GM21515 (cell line): ENCODE measurements at regions not wholly inside any gene's neighbourhood (a gene's known extent, or its start where the extent isn't known, plus 50 kb on each side); places are given as distances from the start of the nearest gene placed in this dataset.
A peak's percentile ranks its signal among the peaks of the same experiment; 100 is the strongest.

ENCODE experiments used
- ATAC-seq: cut with Tn5 transposase; IDR thresholded peaks from one replicate; pipeline ENCODE4 v1.9.1; 2021; ENCODE audit not compliant: unreplicated experiment

DNA sequence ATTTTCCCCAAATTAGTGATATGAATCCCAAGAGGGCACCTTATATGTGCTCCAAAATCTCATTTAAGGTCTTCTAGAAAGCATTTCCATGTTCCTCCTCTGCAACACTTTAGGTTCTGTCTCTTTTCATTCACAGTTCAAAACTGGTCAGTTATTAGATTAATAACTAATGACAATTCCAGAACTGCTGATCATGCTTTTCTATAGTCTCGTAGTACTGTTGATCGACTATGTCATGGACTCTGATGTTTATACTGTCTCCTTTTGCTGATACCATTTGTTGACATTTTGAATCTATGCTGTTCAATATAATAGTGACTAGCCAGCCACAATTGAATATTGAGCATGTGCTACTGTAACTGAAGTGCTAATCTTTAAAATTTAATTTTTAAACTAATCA lies 728.3 kb downstream of the LRFN5 start:
- ATAC-seq = no peak

DNA sequence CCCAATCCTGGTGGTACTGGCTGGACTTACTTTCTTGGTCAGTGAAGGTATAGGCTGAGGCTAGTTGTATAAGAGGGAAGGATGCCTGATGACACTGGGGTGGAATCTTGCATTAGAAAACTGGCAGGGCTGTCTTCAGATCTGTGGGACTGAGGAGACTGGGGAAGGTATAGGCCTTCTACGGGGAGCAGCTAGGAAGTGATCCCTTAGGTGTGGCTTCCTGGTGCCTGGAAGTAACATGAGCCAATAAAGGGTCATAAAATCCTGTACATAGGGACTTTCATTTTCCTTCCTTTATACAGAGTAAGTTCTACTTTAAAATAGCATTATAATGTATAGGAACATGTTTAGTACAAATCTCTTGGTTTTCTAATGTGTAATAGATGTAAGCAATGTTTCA lies 716.8 kb downstream of the LRFN5 start:
- ATAC-seq = no peak

DNA sequence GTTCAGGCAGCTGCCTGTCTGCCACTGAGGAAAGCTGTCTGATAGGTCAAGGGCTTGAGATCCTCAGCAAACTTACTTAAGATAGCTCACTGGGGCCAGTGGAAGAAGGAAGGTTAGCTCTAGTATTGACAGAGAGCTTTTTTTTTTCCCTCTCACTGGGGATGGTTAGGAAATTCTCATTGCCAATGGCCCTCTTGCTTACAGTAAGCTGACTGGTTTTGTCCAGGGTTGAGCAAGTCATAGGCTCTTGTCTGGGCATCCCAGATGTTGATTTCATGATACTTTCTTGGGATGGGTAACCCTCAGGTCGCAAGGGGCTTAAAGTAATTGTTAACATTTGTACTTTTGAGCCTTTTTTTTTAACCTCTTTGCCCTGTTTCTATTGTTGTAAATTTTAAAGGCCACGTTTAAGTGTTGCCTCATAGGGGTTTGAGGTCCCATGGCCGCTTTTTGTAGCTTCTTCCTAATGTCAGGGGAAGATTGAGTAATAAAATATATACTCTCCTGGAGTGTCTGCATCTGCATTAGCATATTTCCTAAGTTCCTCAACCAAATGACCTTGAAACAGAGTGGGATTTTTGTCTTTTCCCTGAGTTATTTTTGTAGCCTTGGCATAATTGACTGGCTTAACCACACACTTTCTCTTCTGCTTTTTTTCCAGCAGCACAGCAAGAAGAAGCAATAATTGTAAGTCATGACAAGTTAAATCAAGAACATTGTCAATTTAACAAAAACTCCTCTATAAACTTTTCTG lies 716.0 kb downstream of the LRFN5 start:
- ATAC-seq = no peak

DNA sequence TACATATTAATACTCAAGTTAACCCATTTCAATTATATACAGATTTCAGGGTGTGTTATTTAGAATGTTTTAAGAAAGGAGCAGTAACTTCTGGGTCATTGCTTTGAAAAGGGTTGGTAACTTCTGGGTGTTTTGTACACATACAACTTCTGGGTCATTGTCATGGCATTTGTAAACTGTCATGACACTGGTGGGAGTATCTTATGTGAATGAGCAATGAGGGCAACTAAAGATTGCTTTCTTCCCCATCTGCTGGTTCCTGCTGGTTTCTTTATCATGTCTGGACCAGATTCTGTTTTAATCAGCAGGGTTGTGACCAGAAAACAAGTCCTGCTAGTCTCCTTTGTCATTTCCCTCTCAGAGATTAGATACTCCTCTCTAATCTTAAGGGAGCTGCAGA lies 713.3 kb downstream of the LRFN5 start:
- ATAC-seq = no peak

DNA sequence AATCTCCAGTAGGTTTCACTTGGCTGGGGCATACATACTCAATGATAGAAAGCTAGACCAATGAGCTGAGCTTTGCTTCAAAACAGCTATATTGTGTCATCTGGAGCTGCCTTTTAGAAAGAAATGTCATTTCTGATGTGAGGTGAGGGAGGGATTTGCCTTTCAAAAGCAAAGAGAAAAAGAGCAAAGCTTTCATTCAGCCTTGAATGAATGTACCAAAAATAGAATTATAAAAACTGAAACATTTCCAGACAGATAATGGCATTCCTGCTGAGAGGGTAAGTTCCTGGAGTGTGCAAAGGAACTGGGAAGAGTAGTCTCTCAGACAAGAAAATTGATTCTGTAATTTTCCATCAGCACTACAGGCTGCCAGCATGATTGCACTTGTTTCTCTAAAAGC lies 710.0 kb downstream of the LRFN5 start:
- ATAC-seq = no peak

DNA sequence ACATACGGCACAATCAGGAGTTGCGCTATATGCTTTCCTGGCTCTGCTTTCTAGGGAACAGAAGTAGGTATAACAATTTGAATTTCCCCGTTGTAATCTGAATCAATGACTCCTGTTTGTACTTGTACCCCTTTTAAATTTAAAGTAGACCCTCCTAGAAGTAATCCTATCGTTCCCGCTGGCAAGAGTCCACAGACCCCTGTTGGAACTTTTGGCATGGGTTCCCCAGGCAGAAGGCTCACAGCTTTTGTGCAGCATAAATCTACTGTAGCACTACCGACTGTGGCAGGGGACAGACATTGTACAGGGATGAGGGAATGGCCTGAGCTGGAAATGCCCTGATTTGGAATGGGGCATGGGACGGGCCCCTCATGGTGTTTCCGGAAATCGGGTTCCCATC lies 705.2 kb downstream of the LRFN5 start:
- ATAC-seq = no peak

DNA sequence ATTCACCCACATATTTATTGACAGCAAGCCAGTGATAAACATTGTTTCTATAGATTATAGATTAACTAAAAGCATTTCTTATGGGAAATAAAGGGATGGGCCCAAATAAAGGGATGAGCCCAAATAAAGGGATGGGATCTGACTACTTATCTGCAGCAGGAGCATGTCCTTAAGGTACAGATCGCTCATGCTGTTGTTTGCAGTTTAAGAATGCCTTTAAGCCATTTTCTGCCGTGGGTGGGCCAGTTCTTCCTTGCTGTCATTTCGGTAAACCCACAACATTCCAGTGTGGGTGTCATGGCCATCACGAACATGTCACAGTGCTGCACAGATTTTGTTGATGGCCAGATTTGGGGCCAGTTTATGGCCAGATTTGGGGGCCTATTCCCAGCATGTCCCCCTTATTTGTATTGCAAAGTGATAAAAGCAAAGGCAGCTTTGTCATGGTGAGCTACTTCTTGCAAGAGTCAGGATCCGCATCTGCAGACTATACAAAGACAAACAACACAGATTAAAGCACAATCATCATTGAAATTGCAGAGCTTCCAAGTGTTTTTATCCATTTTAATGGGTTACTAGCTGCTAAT lies 700.7 kb downstream of the LRFN5 start:
- no peak for ATAC-seq

DNA sequence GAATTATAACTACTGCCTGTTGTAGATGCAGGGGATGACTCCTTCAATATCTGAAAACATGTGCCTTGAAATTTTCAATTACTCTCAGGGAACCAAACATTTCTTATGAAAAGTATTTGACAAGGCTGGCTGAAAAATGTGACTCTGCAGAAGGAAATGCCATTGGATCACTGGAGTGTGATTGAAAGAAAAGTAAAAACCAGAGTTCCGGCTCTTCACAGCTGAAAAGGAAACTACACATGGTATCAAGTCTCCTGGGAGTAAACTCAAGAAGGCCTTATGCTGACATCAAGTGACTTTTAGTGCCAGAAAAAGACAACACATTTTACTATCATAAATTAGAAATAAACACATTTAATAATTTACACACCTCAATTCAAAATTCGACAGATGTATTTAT lies 693.0 kb downstream of the LRFN5 start:
- peak; percentile 97 for ATAC-seq

DNA sequence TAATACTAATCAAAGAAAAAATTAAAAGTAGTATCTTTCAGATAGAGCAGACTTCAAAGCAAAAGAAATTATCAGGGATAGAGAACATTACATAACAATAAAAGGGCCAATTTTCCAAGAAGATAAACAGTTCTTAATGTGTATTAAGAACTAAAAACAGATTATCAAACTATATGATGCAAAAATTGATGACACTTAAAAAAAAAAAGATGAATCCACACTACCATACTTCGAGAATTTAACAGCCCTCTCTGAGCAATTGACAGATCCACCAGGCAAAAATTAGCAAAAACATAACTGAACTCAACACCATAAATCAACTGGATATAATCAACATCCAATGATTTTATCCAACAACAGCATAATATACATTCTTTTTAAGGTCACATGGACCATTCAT lies 686.5 kb downstream of the LRFN5 start:
- ATAC-seq = no peak

DNA sequence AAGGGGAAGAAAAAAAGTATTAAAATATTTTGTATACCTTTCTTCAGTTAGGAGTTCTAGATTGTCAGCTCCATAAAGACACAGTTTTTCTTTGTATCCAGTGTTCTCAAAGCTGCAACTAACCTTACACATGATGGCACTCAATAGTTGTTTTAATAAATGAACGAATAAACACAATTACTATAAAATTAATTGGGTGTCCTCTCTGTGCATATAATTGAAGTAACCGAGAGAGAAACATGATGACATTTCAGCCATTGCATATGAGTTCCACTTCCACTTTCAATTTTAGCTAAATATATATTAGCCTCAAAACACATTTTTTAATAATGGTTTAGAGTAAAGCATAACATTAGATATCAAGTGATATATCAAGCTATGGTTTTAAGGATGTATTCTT lies 671.2 kb downstream of the LRFN5 start:
- peak; percentile 72 for ATAC-seq

DNA sequence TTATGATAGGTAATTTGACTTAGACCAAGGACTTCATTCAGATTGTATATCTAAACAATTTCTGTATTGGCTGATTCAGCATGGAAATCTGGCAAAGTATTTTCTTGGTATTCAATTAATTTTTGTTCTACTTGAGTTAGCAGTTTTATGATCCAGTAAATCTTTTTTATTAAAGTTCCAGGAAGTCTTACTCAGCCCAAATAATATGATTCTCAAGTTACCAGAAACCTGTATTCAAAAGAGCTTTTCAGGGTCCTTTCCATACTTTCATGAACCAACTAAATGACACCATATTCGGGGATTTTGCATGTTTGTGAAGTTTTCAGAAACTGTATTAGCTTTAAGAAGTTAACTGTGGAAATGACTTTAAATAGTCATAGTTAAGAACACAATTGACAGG lies 662.6 kb downstream of the LRFN5 start:
- no peak for ATAC-seq

DNA sequence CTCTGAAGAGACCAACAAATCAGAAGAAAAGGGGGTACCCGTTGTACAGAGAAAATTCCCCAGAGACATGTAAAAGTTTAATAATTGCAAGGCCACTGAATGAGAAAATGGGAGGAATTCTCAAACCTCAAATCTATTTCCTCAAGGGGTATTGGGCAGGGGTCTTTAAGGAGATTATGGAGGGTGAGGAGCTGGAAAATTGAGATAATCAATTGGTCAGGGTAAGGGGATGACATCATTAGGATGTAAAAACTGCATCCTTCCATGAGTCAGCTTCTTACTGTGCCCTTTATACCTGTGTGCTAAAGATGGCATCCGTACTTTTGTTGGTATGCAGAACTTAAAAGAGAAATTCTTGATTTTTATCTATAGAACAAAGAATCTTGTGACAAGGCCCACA lies 641.5 kb downstream of the LRFN5 start:
- ATAC-seq = no peak

DNA sequence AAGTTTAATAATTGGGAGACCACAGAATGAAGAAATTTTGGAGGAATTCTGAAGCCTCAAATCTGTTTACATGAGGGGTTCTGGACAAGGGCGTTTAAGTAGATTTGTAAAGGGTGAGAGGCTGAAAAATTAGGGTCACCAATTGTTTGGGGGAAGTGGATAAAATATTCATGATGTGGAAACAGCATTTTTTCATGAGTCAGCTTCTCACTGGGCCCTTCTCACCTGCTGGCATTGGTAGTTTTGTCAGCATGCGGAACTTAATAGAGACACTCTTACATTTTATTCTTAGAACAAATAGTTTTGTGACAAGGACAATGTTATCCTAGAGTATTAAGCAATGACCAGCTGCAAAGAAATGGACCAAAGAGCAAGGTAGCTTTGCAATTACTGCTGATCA lies 634.4 kb downstream of the LRFN5 start:
- ATAC-seq = no peak

DNA sequence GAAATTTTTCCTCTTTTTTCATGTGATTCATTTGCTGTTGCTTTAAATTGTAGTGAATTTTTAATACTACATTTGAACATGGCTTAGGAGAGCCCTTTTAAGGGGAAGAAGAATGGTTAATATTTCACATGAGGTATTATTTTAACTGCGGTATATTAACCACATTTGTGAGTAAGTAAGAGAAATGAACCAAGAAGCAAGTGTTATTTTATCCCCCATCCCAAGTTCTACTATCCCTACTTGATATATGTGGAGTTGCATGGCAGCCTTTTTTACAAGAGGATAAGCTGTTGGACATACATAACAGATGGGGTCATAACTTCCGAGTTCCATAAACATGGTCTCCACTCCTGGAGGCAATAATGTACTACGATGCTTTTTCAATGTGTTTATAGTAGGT lies 623.3 kb downstream of the LRFN5 start:
- no peak for ATAC-seq

DNA sequence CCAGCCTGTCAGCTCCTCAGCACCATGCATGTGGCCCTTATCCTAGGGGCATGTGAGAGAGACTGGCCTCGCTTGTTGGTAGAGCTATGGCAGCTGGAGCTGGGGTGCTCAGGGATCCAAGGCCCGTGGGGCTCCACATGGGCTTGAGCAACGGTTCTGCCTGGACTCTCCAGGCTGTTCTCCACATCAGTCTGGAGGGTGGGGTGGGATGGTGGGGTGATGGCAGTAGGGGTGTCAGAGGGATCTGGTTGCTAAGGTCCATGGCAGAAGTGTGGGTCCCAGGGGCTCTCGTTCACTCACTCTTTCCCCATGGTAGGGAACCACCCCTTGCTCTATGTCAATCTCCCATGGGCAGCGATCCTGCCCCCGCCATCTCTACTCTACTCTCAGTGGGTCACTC lies 622.6 kb downstream of the LRFN5 start:
- no peak for ATAC-seq

DNA sequence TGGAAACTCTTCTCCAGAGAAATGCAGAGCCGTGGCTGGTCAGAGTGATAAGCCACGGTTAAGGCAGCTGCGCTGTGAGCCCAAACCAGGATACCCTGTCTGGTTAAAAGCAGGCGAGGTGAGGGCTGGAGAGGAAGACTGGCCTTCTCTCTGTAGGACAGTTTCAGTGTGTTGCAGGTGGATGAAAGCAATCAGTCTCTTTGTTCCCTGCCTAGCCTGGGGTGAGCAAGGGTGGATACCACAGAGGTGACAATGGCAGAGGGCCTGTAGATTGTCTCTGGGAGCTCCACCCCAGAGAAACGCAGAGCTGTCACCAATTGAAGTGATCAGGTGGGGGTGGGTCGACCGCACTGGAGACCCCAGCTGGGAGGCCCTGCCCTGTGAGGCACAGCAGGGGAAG lies 621.9 kb downstream of the LRFN5 start:
- no peak for ATAC-seq

DNA sequence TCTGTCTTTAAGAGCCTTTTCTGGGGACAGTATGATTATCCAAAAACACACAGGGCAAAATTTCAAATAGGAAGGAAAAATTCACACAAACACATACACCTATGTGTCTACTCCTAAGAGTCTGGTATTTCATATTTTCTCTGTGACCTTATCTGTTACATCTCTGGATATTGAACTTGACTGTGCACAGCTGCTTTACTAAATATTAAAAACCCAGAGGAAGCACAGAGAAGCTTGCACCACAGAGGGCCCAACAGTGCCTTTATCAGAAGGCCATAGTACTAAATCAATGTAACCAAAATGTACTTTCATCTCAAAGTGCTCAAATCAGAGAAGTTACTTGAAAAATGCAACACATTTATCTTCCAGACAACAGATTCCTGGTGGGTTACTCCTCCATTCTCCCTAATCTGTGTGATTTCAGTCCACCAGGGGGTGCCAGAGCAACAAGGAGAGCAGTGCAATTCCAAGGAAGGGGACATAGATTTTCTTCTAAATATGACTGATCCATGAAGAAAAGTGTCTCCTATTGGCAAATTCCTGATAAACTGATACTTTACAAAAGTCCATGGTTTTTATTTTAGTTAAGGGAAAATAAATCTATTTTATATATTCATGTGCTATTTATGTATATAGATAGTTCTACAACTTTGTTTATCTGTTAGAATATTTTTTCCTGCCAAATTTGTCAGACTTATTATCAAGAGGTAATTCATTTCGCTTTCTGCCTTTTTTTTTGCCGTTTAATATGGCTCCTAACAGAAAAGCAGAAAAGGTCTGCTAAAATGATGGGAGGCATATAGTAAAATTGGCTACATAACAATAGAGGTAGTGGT lies 617.6 kb downstream of the LRFN5 start:
- ATAC-seq = no peak

DNA sequence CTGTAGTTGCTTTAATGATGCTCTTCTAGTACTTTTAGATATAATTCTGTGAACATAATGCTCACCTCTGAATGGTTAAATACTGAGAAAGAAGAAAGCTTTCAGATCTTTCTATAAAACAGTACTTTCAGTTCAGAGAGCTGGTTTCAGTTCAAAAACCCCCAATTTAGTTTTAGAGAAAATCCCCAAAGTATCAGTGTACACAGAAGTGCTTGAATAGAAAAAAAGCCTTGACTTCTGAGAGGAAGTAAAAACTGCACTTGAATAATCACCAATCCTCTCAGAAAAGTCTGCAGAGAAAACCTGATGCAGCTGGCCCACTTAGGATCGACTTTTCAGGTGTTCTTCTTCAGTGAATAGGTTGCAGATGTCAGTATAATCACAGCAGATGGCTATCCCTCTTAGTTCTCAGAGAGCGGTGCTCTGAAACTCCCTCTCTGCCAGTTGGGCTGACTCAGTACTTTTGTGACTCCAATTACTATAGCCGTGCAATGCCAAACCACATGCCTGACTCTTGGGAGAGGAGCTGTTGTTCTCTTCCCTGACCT lies 616.3 kb downstream of the LRFN5 start:
- ATAC-seq = peak; percentile 94

DNA sequence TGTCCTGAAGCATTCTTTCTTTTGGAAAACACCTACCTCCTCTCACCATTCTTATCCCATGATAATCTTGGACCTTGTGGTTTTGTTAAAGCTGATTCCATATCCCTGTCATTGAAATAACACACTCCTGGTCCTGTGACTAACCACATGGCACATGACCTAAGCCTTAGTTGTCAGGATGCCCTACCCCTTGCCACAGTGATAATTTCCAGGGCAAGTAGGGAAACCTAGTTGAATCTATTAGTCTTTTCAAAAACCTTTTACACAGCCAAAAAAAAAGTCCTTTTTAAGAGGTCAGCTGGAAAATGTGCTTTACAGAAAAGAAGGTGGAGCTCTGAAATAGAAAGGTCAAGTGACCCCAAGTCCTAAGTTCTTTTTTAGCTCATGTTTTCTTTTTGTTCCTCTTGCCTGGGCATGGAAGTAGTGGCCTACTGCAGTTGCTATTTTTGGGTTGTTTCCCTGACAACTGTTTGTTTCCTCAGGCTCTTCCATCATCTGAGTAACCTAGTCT lies 608.4 kb downstream of the LRFN5 start:
- ATAC-seq = no peak

DNA sequence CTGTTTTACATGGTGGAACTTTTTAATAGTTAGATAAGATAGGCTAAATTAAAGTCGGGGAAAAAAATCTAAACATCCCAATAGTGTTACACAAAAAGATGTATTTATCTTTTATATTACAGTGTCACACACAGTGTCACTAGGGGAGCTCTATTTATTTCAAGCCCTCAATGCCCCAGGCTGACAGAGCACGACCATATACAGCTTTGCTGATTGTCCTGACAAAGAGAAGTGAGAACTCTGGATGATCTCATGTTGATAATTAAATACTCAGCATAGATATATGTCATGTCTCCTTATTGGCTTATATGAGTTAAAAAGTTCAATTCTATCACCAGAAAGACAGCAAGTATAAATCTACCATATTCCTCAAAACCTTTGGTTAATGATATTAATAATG lies 594.3 kb downstream of the LRFN5 start:
- ATAC-seq = no peak

DNA sequence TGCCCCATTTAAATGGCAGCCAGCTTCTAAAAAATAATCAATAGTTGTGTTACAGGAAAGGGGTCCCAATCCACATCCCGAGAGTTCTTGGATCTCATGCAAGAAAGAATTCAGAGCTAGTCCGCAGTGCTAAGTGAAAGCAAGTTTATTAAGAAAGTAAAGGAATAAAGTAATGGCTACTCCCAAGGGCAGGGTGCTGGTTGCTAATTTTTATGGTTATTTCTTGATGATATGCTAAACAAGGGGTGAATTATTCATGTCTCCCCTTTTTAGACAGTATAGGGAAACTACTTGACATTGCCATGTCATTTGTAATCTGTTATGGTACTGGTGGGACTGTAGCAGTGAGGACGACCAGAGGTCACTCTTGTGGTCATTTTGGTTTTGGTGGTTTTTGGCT lies 591.3 kb downstream of the LRFN5 start:
- ATAC-seq = no peak
